Sigmoid colon (tissue), 4 donors: ENCODE measurements at regions not wholly inside any gene's neighbourhood (a gene's known extent, or its start where the extent isn't known, plus 50 kb on each side); places are given as distances from the start of the nearest gene placed in this dataset.

Experiments
- POLR2A ChIP-seq, 2 donors: fragments of 450-650 bp; IDR thresholded peaks; one replicate each; pipeline ENCODE4 v1.6.1; 2016; ENCODE audit warnings: antibody characterized with exemption in 2 of 2, mild to moderate bottlenecking in 2 of 2, moderate library complexity in 2 of 2
- POLR2AphosphoS5 ChIP-seq, 4 donors: sonication (generic); formaldehyde crosslinking; IDR thresholded peaks; one replicate each; pipeline ENCODE4 v1.6.1; 2017; ENCODE audit warnings: antibody characterized with exemption in 4 of 4
- TF ChIP-seq, protein P1 (sequence below), 4 experiments: fragments of 450-650 bp in 3 of 4; fragments of 200-600 bp in 1 of 4; IDR thresholded peaks; one replicate each; pipeline ENCODE4 v1.5.1; 2016 to 2019; ENCODE audit warnings: antibody characterized with exemption in 4 of 4, mild to moderate bottlenecking in 3 of 4, moderate library complexity in 2 of 4

DNA sequence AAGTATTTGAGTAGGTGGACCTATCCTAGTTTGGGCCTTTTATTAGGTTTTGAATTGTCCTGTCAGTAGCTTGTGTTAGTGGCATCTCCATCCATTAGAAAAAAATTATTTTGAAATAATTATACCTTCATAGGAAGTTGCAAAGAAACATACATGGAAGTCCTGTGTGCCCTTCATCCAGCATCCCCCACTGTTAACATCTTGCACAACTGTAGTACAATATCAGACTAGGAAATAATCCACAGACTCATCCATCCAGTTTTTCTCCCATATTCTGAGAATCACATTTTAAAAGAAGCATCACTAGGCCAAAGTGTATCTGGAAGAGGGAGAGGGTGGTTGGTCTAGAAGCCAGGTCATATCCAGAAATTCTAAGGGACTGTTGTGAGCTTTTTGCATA lies 155.5 kb upstream of the ROPN1 start:
- TF ChIP-seq, protein P1, sequence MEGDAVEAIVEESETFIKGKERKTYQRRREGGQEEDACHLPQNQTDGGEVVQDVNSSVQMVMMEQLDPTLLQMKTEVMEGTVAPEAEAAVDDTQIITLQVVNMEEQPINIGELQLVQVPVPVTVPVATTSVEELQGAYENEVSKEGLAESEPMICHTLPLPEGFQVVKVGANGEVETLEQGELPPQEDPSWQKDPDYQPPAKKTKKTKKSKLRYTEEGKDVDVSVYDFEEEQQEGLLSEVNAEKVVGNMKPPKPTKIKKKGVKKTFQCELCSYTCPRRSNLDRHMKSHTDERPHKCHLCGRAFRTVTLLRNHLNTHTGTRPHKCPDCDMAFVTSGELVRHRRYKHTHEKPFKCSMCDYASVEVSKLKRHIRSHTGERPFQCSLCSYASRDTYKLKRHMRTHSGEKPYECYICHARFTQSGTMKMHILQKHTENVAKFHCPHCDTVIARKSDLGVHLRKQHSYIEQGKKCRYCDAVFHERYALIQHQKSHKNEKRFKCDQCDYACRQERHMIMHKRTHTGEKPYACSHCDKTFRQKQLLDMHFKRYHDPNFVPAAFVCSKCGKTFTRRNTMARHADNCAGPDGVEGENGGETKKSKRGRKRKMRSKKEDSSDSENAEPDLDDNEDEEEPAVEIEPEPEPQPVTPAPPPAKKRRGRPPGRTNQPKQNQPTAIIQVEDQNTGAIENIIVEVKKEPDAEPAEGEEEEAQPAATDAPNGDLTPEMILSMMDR (IDR thresholded peaks at IDR 0.05), result no peak
- TF ChIP-seq POLR2A (IDR thresholded peaks at IDR 0.05) (no peak), POLR2AphosphoS5 (IDR thresholded peaks at IDR 0.05) (no peak)
